ENCODE measurements at regions not wholly inside any gene's neighbourhood (a gene's known extent, or its start where the extent isn't known, plus 50 kb on each side); places are given as distances from the start of the nearest gene placed in this dataset.
A peak's percentile ranks its signal among the peaks of the same experiment; 100 is the strongest.

- DNase-seq (ENCODE audit: low spot score), result no peak
These were observed 183.7 kb downstream of the RGS3 start for GRCh38 chr9:113646946-113647914.

GRCh38 chr9:113648048-113648447 lies 184.5 kb downstream of the RGS3 start:
- DNase-seq (ENCODE audit: low spot score), result no peak

GRCh38 chr9:113648586-113648985 lies 185.1 kb downstream of the RGS3 start:
- no peak for DNase-seq (ENCODE audit: low spot score)

- DNase-seq (ENCODE audit: low spot score), result no peak
These were observed 185.5 kb downstream of the RGS3 start for GRCh38 chr9:113649054-113649453.

GRCh38 chr9:113649855-113650206 lies 186.3 kb downstream of the RGS3 start:
- DNase-seq (ENCODE audit: low spot score), result no peak

GRCh38 chr9:113650207-113651131 lies 186.9 kb downstream of the RGS3 start:
- DNase-seq (ENCODE audit: low spot score), result peak; percentile 76

- DNase-seq (ENCODE audit: low spot score), result no peak
These were observed 188.4 kb downstream of the RGS3 start for GRCh38 chr9:113651896-113652295.

- DNase-seq (ENCODE audit: low spot score), result peak; percentile 75
These were observed 189.0 kb downstream of the RGS3 start for GRCh38 chr9:113652355-113653152.

GRCh38 chr9:113653746-113654604 lies 190.4 kb downstream of the RGS3 start:
- no peak for DNase-seq (ENCODE audit: low spot score)

- no peak for DNase-seq (ENCODE audit: low spot score)
These were observed 191.3 kb downstream of the RGS3 start for GRCh38 chr9:113654605-113655428.

GRCh38 chr9:113656771-113657670 lies 193.5 kb downstream of the RGS3 start:
- no peak for DNase-seq (ENCODE audit: low spot score)

GRCh38 chr9:113657765-113658544 lies 194.4 kb downstream of the RGS3 start:
- peak; percentile 83 for DNase-seq (ENCODE audit: low spot score)

- DNase-seq (ENCODE audit: low spot score), result no peak
These were observed 195.0 kb downstream of the RGS3 start for GRCh38 chr9:113658545-113658895.

- DNase-seq (ENCODE audit: low spot score), result no peak
These were observed 195.5 kb downstream of the RGS3 start for GRCh38 chr9:113659039-113659438.

GRCh38 chr9:113659740-113660139 lies 196.2 kb downstream of the RGS3 start:
- DNase-seq (ENCODE audit: low spot score), result no peak

GRCh38 chr9:113660196-113660595 lies 196.7 kb downstream of the RGS3 start:
- DNase-seq (ENCODE audit: low spot score), result no peak

- DNase-seq (ENCODE audit: low spot score), result no peak
These were observed 197.5 kb downstream of the RGS3 start for GRCh38 chr9:113661074-113661473.

- no peak for DNase-seq (ENCODE audit: low spot score)
These were observed 200.8 kb downstream of the RGS3 start for GRCh38 chr9:113664181-113664875.
